SK-N-SH treated with all-trans-retinoic acid at 6 μM for 48 hours (cell line): ENCODE measurements at regions not wholly inside any gene's neighbourhood (a gene's known extent, or its start where the extent isn't known, plus 50 kb on each side); places are given as distances from the start of the nearest gene placed in this dataset.

ENCODE experiments used
- ARNTL ChIP-seq: fragments of 450-650 bp; formaldehyde crosslinking; IDR thresholded peaks from 2 replicates; pipeline ENCODE4 v1.5.0; 2020; ENCODE audit warnings: low read depth, mild to moderate bottlenecking, moderate library complexity, borderline replicate concordance
- OSR1 ChIP-seq: fragments of 250-450 bp; sonication (Bioruptor Pico); IDR thresholded peaks from 2 replicates; pipeline ENCODE4 v1.8.0; 2022; ENCODE audit warnings: moderate library complexity, mild to moderate bottlenecking, inconsistent platforms
- ZFP30 ChIP-seq: fragments of 450-650 bp; formaldehyde crosslinking; IDR thresholded peaks from 2 replicates; pipeline ENCODE4 v1.5.0; 2022; ENCODE audit warnings: mild to moderate bottlenecking, moderate library complexity
- ZNF8 ChIP-seq: fragments of 450-650 bp; formaldehyde crosslinking; IDR thresholded peaks from 2 replicates; pipeline ENCODE4 v1.5.0; 2020; ENCODE audit warnings: mild to moderate bottlenecking, moderate library complexity

GRCh38 chr3:78481050-78481449, 1286.7 kb downstream of the ROBO1 start:
- no peak for TF ChIP-seq ZNF8
- TF ChIP-seq OSR1 (CRISPR knock-in tag), result no peak
- TF ChIP-seq ZFP30 (CRISPR knock-in tag), result no peak
- TF ChIP-seq ARNTL (CRISPR knock-in tag), result no peak
